Peyer's patch (tissue), 4 donors: ENCODE measurements at regions not wholly inside any gene's neighbourhood (a gene's known extent, or its start where the extent isn't known, plus 50 kb on each side); places are given as distances from the start of the nearest gene placed in this dataset.

ENCODE experiments used
- DNase-seq, 3 donors: peaks; one replicate each; pipeline ENCODE4 v3.0.0-alpha.2; 2017 to 2019
- H3K27ac ChIP-seq, 4 donors: fragments of 200-600 bp; sonication (generic); one replicate each; pipeline ENCODE4 v1.5.1; 2016 to 2019
- H3K27me3 ChIP-seq, 2 donors: fragments of 200-600 bp; sonication (generic); one replicate each; pipeline ENCODE4 v1.5.1; 2019
- H3K36me3 ChIP-seq, 3 donors: fragments of 200-600 bp; sonication (generic); one replicate each; pipeline ENCODE4 v1.5.1; 2016 to 2019
- H3K4me1 ChIP-seq, 4 donors: fragments of 200-600 bp; sonication (generic); one replicate each; pipeline ENCODE4 v1.5.1; 2016 to 2019
- H3K4me3 ChIP-seq, 4 donors: fragments of 200-600 bp; sonication (generic); 1 replicate in 3 of 4; 2 replicates in 1 of 4; pipeline ENCODE4 v1.5.1; 2016 to 2019; ENCODE audit warnings: mild to moderate bottlenecking in 1 of 4
- H3K9me3 ChIP-seq, 4 donors: fragments of 200-600 bp; sonication (generic); one replicate each; pipeline ENCODE4 v1.5.1; 2016 to 2019; ENCODE audit warnings: mild to moderate bottlenecking in 1 of 4
- POLR2A ChIP-seq, 2 donors: fragments of 450-650 bp; IDR thresholded peaks; one replicate each; pipeline ENCODE4 v1.5.1; 2017; ENCODE audit warnings: antibody characterized with exemption in 2 of 2, mild to moderate bottlenecking in 2 of 2, moderate library complexity in 2 of 2
- TF ChIP-seq, protein P1 (sequence below), 6 experiments: fragments of 450-650 bp in 4 of 6; fragments of 200-600 bp in 2 of 6; sonication (generic) in 1 of 6; IDR thresholded peaks; one replicate each; pipeline ENCODE4 v1.5.1; 2017 to 2019; ENCODE audit warnings: antibody characterized with exemption in 6 of 6, mild to moderate bottlenecking in 3 of 6, moderate library complexity in 1 of 6

DNA sequence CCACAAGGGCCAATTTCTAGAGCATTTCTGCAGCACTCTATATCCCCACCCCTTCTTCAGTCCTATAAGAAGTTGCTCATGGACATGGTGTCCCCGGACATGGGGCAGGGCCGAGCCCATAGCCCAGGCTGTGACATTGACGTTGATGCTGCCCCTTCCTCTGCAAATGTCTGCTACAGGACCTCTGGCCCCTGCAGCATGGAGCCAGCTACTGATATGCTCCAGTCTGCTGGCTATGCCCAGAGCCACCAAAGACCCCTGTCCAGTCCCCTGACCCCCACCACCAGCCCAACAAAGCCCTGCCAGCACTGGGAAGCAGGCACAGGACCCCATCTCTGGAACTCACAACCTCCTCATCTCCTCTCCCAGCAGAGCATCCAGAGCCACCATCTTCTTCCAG lies 120.1 kb upstream of the SMAD3 start:
- no peaks in the 10 kb centered on the region for H3K36me3 ChIP-seq
- H3K27ac ChIP-seq = no peak overlapping the region
- peaks cover 0 to 14% (median 0%) of the 10 kb centered on the region in 4 donors for H3K4me1 ChIP-seq
- no peak for DNase-seq
- no peak overlapping the region for H3K4me3 ChIP-seq
- H3K9me3 ChIP-seq = no peaks in the 10 kb centered on the region
- no peaks in the 10 kb centered on the region for H3K27me3 ChIP-seq
- TF ChIP-seq, protein P1, sequence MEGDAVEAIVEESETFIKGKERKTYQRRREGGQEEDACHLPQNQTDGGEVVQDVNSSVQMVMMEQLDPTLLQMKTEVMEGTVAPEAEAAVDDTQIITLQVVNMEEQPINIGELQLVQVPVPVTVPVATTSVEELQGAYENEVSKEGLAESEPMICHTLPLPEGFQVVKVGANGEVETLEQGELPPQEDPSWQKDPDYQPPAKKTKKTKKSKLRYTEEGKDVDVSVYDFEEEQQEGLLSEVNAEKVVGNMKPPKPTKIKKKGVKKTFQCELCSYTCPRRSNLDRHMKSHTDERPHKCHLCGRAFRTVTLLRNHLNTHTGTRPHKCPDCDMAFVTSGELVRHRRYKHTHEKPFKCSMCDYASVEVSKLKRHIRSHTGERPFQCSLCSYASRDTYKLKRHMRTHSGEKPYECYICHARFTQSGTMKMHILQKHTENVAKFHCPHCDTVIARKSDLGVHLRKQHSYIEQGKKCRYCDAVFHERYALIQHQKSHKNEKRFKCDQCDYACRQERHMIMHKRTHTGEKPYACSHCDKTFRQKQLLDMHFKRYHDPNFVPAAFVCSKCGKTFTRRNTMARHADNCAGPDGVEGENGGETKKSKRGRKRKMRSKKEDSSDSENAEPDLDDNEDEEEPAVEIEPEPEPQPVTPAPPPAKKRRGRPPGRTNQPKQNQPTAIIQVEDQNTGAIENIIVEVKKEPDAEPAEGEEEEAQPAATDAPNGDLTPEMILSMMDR (IDR thresholded peaks at IDR 0.05) = no peak
- no peak for TF ChIP-seq POLR2A (IDR thresholded peaks at IDR 0.05)

DNA sequence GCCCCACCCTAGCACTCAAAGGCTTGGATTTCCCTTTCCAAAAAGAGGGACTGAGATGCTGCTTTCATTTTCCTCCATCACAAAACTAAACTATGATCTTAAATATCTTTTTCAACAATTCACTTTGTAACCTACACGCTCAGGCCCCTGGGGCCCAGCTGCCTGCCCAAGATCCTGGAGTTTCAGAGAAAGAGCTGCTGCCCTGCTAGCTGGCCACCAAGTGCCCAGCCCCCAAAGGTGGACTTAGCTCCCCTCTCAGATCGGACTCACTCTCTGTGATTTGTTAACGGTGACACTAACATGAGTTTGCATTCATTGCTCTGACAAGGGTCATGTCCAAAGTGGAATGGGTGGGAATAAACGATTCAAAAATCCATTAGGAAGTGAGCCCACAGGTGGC lies 119.6 kb upstream of the SMAD3 start:
- no peak overlapping the region for H3K4me3 ChIP-seq

DNA sequence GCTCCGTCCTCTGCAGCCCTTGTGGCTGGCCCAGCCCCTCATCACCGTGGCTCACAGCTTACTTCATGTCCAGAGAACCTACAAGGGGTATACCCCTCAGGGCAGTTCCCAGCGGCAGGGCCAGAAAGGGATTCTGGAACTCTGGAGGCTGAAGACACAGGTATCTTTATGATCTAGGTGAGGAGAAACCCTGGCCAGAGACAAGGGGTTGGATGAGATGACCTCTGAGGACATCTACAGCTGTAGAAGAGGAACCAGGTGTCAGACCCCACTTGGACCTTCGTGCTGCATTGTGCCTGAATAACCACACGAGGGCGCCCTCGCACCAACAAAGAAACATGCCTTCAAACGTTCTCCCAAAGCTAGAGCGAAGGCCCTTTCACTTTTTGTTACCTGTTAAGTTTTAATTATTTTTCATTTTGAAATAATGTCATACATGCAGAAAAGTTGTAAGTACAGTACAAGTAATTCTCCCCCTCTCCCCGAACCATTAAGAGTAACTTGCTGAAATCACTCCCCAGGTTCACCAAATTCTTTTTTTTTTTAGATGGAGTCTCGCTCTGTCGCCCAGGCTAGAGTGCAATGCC lies 118.7 kb upstream of the SMAD3 start:
- Histone ChIP-seq H3K36me3 (no peaks in the 10 kb centered on the region), H3K27me3 (no peaks in the 10 kb centered on the region), H3K4me3 (no peak overlapping the region), H3K9me3 (no peaks in the 10 kb centered on the region), H3K4me1 (peaks cover 0 to 14% (median 0%) of the 10 kb centered on the region in 4 donors), H3K27ac (no peak overlapping the region)
- TF ChIP-seq, protein P1 (IDR thresholded peaks at IDR 0.05) = peak; percentile 89 to 95 (median 92)
- no peak for TF ChIP-seq POLR2A (IDR thresholded peaks at IDR 0.05)
- DNase-seq = peak; percentile 69 to 88 (median 78)

More for the DNA sequence above, 119.6 kb upstream of the SMAD3 start:
- H3K36me3 ChIP-seq = no peaks in the 10 kb centered on the region
- no peaks in the 10 kb centered on the region for H3K9me3 ChIP-seq
- DNase-seq = no peak
- H3K27ac ChIP-seq = no peak overlapping the region
- TF ChIP-seq POLR2A (IDR thresholded peaks at IDR 0.05) = no peak
- TF ChIP-seq, protein P1 (IDR thresholded peaks at IDR 0.05) = no peak
- H3K4me1 ChIP-seq = peaks cover 0 to 14% (median 0%) of the 10 kb centered on the region in 4 donors
- H3K27me3 ChIP-seq = no peaks in the 10 kb centered on the region

DNA sequence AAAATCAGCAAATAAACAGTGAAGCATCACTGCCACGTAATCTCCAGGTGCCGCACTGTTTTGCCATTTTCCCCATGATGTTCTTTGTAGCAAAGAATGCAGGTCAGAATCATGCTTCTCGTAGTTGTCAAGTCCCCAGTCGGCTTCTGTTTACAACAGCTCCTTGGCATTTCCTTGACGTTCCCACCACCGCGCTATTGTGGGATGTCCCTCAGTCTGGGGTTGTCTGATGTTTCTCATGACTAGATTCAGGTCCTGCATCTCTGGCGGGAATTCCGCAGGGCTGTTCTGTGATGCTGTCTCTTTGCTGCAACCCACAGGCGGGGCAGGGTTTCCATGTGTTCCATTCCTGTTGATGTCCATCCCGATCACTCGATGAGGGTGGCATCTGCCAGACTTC lies 117.9 kb upstream of the SMAD3 start:
- Histone ChIP-seq H3K27me3 (no peaks in the 10 kb centered on the region), H3K9me3 (no peaks in the 10 kb centered on the region), H3K4me3 (no peak overlapping the region), H3K27ac (no peak overlapping the region), H3K36me3 (no peaks in the 10 kb centered on the region), H3K4me1 (peaks cover 0 to 14% (median 0%) of the 10 kb centered on the region in 4 donors)
- no peak for DNase-seq
- TF ChIP-seq, protein P1 (IDR thresholded peaks at IDR 0.05) = no peak
- no peak for TF ChIP-seq POLR2A (IDR thresholded peaks at IDR 0.05)

DNA sequence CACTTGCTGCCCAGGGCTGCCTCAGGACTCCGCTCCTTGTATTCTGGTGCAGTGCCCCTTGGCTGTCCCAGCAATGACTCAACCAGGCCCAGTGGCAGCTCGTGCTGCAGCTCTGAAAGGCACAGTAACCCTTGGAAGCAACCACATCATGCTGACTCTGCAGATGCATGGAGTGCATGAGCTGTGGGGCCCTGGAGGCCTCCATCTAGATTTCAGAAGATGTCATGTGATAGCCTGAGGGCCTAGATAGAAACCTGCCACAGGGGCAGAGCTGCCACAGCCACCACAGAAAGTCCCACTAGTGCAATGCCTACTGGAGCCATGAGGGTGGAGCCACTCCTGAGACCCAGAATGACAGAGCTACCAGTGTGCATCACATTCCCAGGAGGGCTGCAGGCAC lies 117.1 kb upstream of the SMAD3 start:
- H3K4me3 ChIP-seq = no peak overlapping the region
- no peak for DNase-seq
- H3K4me1 ChIP-seq = peaks cover 0 to 11% (median 0%) of the 10 kb centered on the region in 4 donors
- no peaks in the 10 kb centered on the region for H3K9me3 ChIP-seq
- no peaks in the 10 kb centered on the region for H3K27me3 ChIP-seq
- H3K36me3 ChIP-seq = no peaks in the 10 kb centered on the region
- H3K27ac ChIP-seq = no peak overlapping the region
- TF ChIP-seq, protein P1 (IDR thresholded peaks at IDR 0.05) = no peak
- TF ChIP-seq POLR2A (IDR thresholded peaks at IDR 0.05) = no peak

DNA sequence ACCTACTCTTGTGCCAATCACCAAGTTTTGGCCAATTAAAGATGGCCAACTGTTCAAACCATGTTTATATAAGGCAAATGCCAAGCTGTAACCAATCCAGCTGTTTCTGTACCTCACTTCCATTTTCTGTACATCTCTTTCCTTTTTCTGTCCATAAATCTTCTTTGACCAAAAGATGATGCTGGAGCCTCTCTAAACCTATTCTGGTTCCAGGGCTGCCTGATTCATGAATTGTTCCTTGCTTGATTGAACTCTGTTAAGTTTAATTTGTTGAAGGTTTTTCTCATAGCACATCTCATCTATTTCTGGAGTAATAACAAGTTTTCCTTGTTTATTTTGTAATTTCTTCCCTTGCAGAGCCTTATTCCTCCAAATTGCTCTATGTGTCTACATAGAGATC lies 115.3 kb upstream of the SMAD3 start:
- Histone ChIP-seq H3K27me3 (no peaks in the 10 kb centered on the region), H3K4me3 (no peak overlapping the region), H3K27ac (no peak overlapping the region), H3K9me3 (no peaks in the 10 kb centered on the region), H3K4me1 (no peaks in the 10 kb centered on the region), H3K36me3 (no peaks in the 10 kb centered on the region)
- no peak for DNase-seq
- no peak for TF ChIP-seq POLR2A (IDR thresholded peaks at IDR 0.05)
- TF ChIP-seq, protein P1 (IDR thresholded peaks at IDR 0.05) = no peak
